MM.1S (cell line): ENCODE measurements at regions not wholly inside any gene's neighbourhood (a gene's known extent, or its start where the extent isn't known, plus 50 kb on each side); places are given as distances from the start of the nearest gene placed in this dataset.

Source experiments
- DNase-seq: peaks from one replicate; pipeline ENCODE4 v3.0.0-alpha.2; 2015
- H2AFZ ChIP-seq: fragments of 300-600 bp; sonication (generic); 2 replicates; pipeline ENCODE4 v1.6.0; 2016; ENCODE audit warnings: antibody characterized with exemption, low read length
- H3F3A ChIP-seq: fragments of 300-600 bp; sonication (generic); 2 replicates; pipeline ENCODE4 v1.6.1; 2016; ENCODE audit warnings: mild to moderate bottlenecking, antibody characterized with exemption, low read length, moderate library complexity, mixed read lengths; ENCODE audit not compliant: insufficient read depth
- H3K27ac ChIP-seq: fragments of 300-600 bp; sonication (generic); 2 replicates; pipeline ENCODE4 v1.5.1; 2016; ENCODE audit warnings: mild to moderate bottlenecking, low read length
- H3K27me3 ChIP-seq: fragments of 300-600 bp; sonication (generic); replicated peaks from 2 replicates; pipeline ENCODE4 v1.6.0; 2016; ENCODE audit warnings: low read length; ENCODE audit not compliant: insufficient read depth
- H3K36me3 ChIP-seq: fragments of 300-600 bp; sonication (generic); replicated peaks from 2 replicates; pipeline ENCODE4 v1.6.1; 2016; ENCODE audit warnings: mild to moderate bottlenecking, low read length, mixed read lengths; ENCODE audit not compliant: insufficient read depth
- H3K4me1 ChIP-seq: fragments of 300-600 bp; sonication (generic); 2 replicates; pipeline ENCODE4 v1.6.1; 2016; ENCODE audit warnings: low read length, mixed read lengths
- H3K4me2 ChIP-seq: fragments of 300-600 bp; sonication (generic); 2 replicates; pipeline ENCODE4 v1.6.0; 2016; ENCODE audit warnings: low read depth, low read length
- H3K4me3 ChIP-seq: fragments of 300-600 bp; sonication (generic); 2 replicates; pipeline ENCODE4 v1.5.1; 2016; ENCODE audit warnings: low read length, mixed read lengths
- H3K79me2 ChIP-seq: fragments of 300-600 bp; sonication (generic); 2 replicates; pipeline ENCODE4 v1.6.1; 2016; ENCODE audit warnings: mixed run types, low read length, mixed read lengths
- H3K9ac ChIP-seq: fragments of 300-600 bp; sonication (generic); 2 replicates; pipeline ENCODE4 v1.6.1; 2016; ENCODE audit warnings: low read length, mixed read lengths
- H3K9me2 ChIP-seq: fragments of 300-600 bp; sonication (generic); replicated peaks from 2 replicates; pipeline ENCODE4 v1.6.1; 2016; ENCODE audit warnings: mild to moderate bottlenecking, low read length, mixed read lengths; ENCODE audit not compliant: insufficient read depth
- H3K9me3 ChIP-seq: fragments of 300-600 bp; sonication (generic); replicated peaks from 2 replicates; pipeline ENCODE4 v1.6.1; 2016; ENCODE audit warnings: mild to moderate bottlenecking, low read length, mixed read lengths; ENCODE audit not compliant: insufficient read depth
- H4K20me1 ChIP-seq: fragments of 300-600 bp; sonication (generic); 2 replicates; pipeline ENCODE4 v1.6.1; 2016; ENCODE audit warnings: mild to moderate bottlenecking, low read length, moderate library complexity, mixed read lengths; ENCODE audit not compliant: insufficient read depth
- EZH2 ChIP-seq: fragments of 300-600 bp; sonication (generic); optimal IDR thresholded peaks from 2 replicates; pipeline ENCODE3; 2017; ENCODE audit warnings: low read depth, mild to moderate bottlenecking, antibody characterized with exemption, low read length, mixed read lengths
- EZH2phosphoT487 ChIP-seq: fragments of 300-600 bp; sonication (generic); IDR thresholded peaks from 2 replicates; pipeline ENCODE4 v1.6.1; 2018; ENCODE audit warnings: antibody characterized with exemption, low read length
- TF ChIP-seq, protein P1 (sequence below): fragments of 300-600 bp; sonication (generic); IDR thresholded peaks from 2 replicates; pipeline ENCODE4 v1.5.1; 2016; ENCODE audit warnings: antibody characterized with exemption, low read length, mixed read lengths

DNA sequence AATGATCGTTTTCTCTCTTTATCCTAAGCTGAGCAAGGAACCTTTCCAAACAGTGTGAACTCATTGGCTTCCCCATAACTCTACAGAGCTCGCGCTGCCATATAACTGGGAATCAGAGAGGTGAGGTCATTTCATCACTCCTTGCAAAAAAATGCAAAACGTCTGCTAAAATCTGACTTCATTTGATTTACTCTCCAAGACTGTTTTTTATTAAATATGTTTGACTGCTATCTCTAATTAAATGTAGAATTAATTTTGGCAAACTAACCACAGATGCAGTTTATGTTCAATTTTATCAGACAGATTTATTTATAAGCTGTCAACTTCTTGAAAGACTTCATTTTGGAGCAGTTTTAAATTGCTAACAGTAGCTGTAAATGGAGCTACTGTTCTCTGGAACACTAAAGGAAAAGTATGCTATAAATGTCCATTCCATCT is 131.6 kb upstream of the SOX5 start:
- Histone ChIP-seq H3K27me3 (no peaks in the 10 kb centered on the region), H3K9me2 (no peaks in the 10 kb centered on the region), H3K36me3 (no peaks in the 10 kb centered on the region), H4K20me1 (no peaks in the 10 kb centered on the region), H3F3A (no peaks in the 10 kb centered on the region), H3K9me3 (no peaks in the 10 kb centered on the region), H3K27ac (no peak overlapping the region), H3K9ac (no peak overlapping the region), H3K4me1 (no peaks in the 10 kb centered on the region), H3K4me2 (no peak overlapping the region), H2AFZ (no peak overlapping the region), H3K79me2 (no peaks in the 10 kb centered on the region), H3K4me3 (no peak overlapping the region)
- TF ChIP-seq EZH2phosphoT487 (no peak), EZH2 (no peak)
- TF ChIP-seq, protein P1, sequence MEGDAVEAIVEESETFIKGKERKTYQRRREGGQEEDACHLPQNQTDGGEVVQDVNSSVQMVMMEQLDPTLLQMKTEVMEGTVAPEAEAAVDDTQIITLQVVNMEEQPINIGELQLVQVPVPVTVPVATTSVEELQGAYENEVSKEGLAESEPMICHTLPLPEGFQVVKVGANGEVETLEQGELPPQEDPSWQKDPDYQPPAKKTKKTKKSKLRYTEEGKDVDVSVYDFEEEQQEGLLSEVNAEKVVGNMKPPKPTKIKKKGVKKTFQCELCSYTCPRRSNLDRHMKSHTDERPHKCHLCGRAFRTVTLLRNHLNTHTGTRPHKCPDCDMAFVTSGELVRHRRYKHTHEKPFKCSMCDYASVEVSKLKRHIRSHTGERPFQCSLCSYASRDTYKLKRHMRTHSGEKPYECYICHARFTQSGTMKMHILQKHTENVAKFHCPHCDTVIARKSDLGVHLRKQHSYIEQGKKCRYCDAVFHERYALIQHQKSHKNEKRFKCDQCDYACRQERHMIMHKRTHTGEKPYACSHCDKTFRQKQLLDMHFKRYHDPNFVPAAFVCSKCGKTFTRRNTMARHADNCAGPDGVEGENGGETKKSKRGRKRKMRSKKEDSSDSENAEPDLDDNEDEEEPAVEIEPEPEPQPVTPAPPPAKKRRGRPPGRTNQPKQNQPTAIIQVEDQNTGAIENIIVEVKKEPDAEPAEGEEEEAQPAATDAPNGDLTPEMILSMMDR = no peak
- DNase-seq = no peak

GRCh38 chr12:24080465-24080864 is 131.0 kb upstream of the SOX5 start:
- Histone ChIP-seq H2AFZ (no peak overlapping the region), H3K4me1 (no peaks in the 10 kb centered on the region), H3K9me2 (no peaks in the 10 kb centered on the region), H3K79me2 (no peaks in the 10 kb centered on the region), H3K36me3 (no peaks in the 10 kb centered on the region), H3K27ac (no peak overlapping the region), H4K20me1 (no peaks in the 10 kb centered on the region), H3K9ac (no peak overlapping the region), H3K9me3 (no peaks in the 10 kb centered on the region), H3K4me3 (no peak overlapping the region), H3K27me3 (no peaks in the 10 kb centered on the region), H3K4me2 (no peak overlapping the region), H3F3A (no peaks in the 10 kb centered on the region)
- TF ChIP-seq EZH2phosphoT487 (no peak), EZH2 (no peak)
- TF ChIP-seq, protein P1 = no peak
- DNase-seq = no peak

- H3K9me2 ChIP-seq = no peaks in the 10 kb centered on the region
Observed at GRCh38 chr12:24079083-24079482, 129.6 kb upstream of the SOX5 start.

More at GRCh38 chr12:24079083-24079482, 129.6 kb upstream of the SOX5 start:
- Histone ChIP-seq H3K4me1 (no peaks in the 10 kb centered on the region), H3K27ac (no peak overlapping the region), H3K4me2 (no peak overlapping the region), H3K36me3 (no peaks in the 10 kb centered on the region), H3K4me3 (no peak overlapping the region), H4K20me1 (no peaks in the 10 kb centered on the region), H3K27me3 (no peaks in the 10 kb centered on the region), H3K9me3 (no peaks in the 10 kb centered on the region), H3K79me2 (no peaks in the 10 kb centered on the region), H3F3A (no peaks in the 10 kb centered on the region), H2AFZ (no peak overlapping the region), H3K9ac (no peak overlapping the region)
- TF ChIP-seq EZH2 = no peak
- TF ChIP-seq, protein P1 = no peak
- TF ChIP-seq EZH2phosphoT487 = no peak
- DNase-seq = no peak
